CD14-positive monocyte (primary cell): ENCODE measurements at regions not wholly inside any gene's neighbourhood (a gene's known extent, or its start where the extent isn't known, plus 50 kb on each side); places are given as distances from the start of the nearest gene placed in this dataset.

ENCODE experiments used
- DNase-seq, 3 donors: peaks; one replicate each; pipeline ENCODE4 v3.0.0-alpha.2; 2011 to 2022
- H2AFZ ChIP-seq: 2 replicates; pipeline ENCODE4 v1.6.0; 2012; ENCODE audit warnings: mild to moderate bottlenecking, low read depth, low read length, inconsistent platforms; ENCODE audit not compliant: insufficient read depth, poor library complexity, severe bottlenecking
- H3K27ac ChIP-seq, 2 donors: 1 replicate in 1 of 2; 2 replicates in 1 of 2; pipeline ENCODE4 v1.5.1; 2012 to 2013; ENCODE audit warnings: low read length in 2 of 2, control low read depth in 1 of 2, inconsistent platforms in 1 of 2, low read depth in 1 of 2, mild to moderate bottlenecking in 1 of 2
- H3K27me3 ChIP-seq, 2 donors: one replicate each; pipeline versions ENCODE4 v1.6.0 to v1.6.1; 2011 to 2013; ENCODE audit warnings: low read length in 2 of 2; ENCODE audit not compliant: control insufficient read depth in 2 of 2, insufficient read depth in 2 of 2
- H3K36me3 ChIP-seq, 2 donors: replicated peaks in 1 of 2; 1 replicate in 1 of 2; 2 replicates in 1 of 2; pipeline versions ENCODE4 v1.5.1 to v1.6.1; 2012 to 2013; ENCODE audit warnings: low read length in 2 of 2, control low read depth in 1 of 2, inconsistent platforms in 1 of 2, mild to moderate bottlenecking in 1 of 2; ENCODE audit not compliant: insufficient read depth in 2 of 2, control insufficient read depth in 1 of 2
- H3K4me1 ChIP-seq, 2 donors: 1 replicate in 1 of 2; 2 replicates in 1 of 2; pipeline versions ENCODE4 v1.5.1 to v1.6.1; 2012 to 2013; ENCODE audit warnings: low read length in 2 of 2, control low read depth in 1 of 2, inconsistent platforms in 1 of 2, mild to moderate bottlenecking in 1 of 2, moderate library complexity in 1 of 2; ENCODE audit not compliant: insufficient read depth in 2 of 2, control insufficient read depth in 1 of 2
- H3K4me2 ChIP-seq: replicated peaks from 2 replicates; pipeline ENCODE3; 2012; ENCODE audit warnings: low read length, moderate library complexity, mild to moderate bottlenecking; ENCODE audit not compliant: poor library complexity, severe bottlenecking; ENCODE audit errors: extremely low read depth
- H3K4me3 ChIP-seq, 3 experiments: fragments of 200-600 bp in 1 of 3; sonication (generic) in 1 of 3; replicated peaks in 1 of 3; 1 replicate in 2 of 3; 2 replicates in 1 of 3; pipeline ENCODE4 v1.5.1; 2011 to 2013; ENCODE audit warnings: low read length in 3 of 3, mild to moderate bottlenecking in 3 of 3, control low read depth in 2 of 3, low read depth in 2 of 3, inconsistent platforms in 1 of 3, moderate library complexity in 1 of 3
- H3K79me2 ChIP-seq: 2 replicates; pipeline ENCODE4 v1.6.0; 2012; ENCODE audit warnings: mild to moderate bottlenecking, control low read depth, inconsistent platforms, low read length, moderate library complexity; ENCODE audit not compliant: insufficient read depth
- H3K9ac ChIP-seq: 2 replicates; pipeline ENCODE4 v1.6.0; 2017; ENCODE audit warnings: low read length, mild to moderate bottlenecking; ENCODE audit not compliant: insufficient read depth, poor library complexity, severe bottlenecking
- H3K9me3 ChIP-seq, 2 donors: replicated peaks in 1 of 2; 1 replicate in 1 of 2; 2 replicates in 1 of 2; pipeline versions ENCODE4 v1.5.1 to v1.6.1; 2012 to 2013; ENCODE audit warnings: low read length in 2 of 2, control low read depth in 1 of 2; ENCODE audit not compliant: control insufficient read depth in 1 of 2, insufficient read depth in 1 of 2
- H4K20me1 ChIP-seq: 2 replicates; pipeline ENCODE4 v1.6.0; 2012; ENCODE audit warnings: mild to moderate bottlenecking, low read length, control low read depth, moderate library complexity; ENCODE audit not compliant: insufficient read depth
- H3K27ac Mint-ChIP-seq, 7 donors: one replicate each; pipeline ENCODE4 v1.8.0; 2020; ENCODE audit warnings: mild to moderate bottlenecking in 7 of 7, mixed read lengths in 7 of 7, moderate library complexity in 6 of 7, inconsistent platforms in 2 of 7
- H3K27me3 Mint-ChIP-seq, 3 donors: one replicate each; pipeline ENCODE4 v1.8.0; 2021 to 2022; ENCODE audit warnings: low read depth in 3 of 3, mild to moderate bottlenecking in 3 of 3, mixed read lengths in 3 of 3, moderate library complexity in 3 of 3, inconsistent platforms in 1 of 3
- H3K36me3 Mint-ChIP-seq, 2 donors: one replicate each; pipeline ENCODE4 v1.8.0; 2020; ENCODE audit warnings: mixed read lengths in 2 of 2, inconsistent platforms in 1 of 2, mild to moderate bottlenecking in 1 of 2
- H3K4me1 Mint-ChIP-seq: one replicate; pipeline ENCODE4 v1.8.0; 2020; ENCODE audit warnings: mild to moderate bottlenecking, mixed read lengths
- H3K4me3 Mint-ChIP-seq, 2 donors: one replicate each; pipeline ENCODE4 v1.8.0; 2020; ENCODE audit warnings: mild to moderate bottlenecking in 2 of 2, mixed read lengths in 2 of 2, moderate library complexity in 1 of 2
- H3K9me3 Mint-ChIP-seq, 7 donors: one replicate each; pipeline ENCODE4 v1.8.0; 2020 to 2022; ENCODE audit warnings: mixed read lengths in 7 of 7, mild to moderate bottlenecking in 6 of 7, moderate library complexity in 6 of 7, inconsistent platforms in 2 of 7
- CTCF ChIP-seq: fragments of 200-600 bp; IDR thresholded peaks from one replicate; pipeline ENCODE4 v1.8.0; 2022; ENCODE audit warnings: antibody characterized with exemption, mild to moderate bottlenecking
- WGBS: methylation state at CpG from one replicate; pipeline ENCODE4 v1.1.5; 2013; ENCODE audit warnings: missing lambda C conversion rate; ENCODE audit not compliant: insufficient coverage; 5-methylcytosine and 5-hydroxymethylcytosine counted together
- intact Hi-C, 2 donors: fragments of 100-400 bp; cut with micrococcal nuclease; formaldehyde crosslinking; loops; one replicate each; pipeline versions ENCODE4 v1.15.0 to v1.15.1; 2023

GRCh38 chr9:31471010-31471409, 913.4 kb upstream of the ACO1 start:
- no peak for DNase-seq
- Mint-ChIP-seq H3K9me3 (peaks cover 0 to 9% (median 6%) of the 10 kb centered on the region in 7 donors), H3K4me3 (no peak overlapping the region), H3K27me3 (peaks cover 0 to 1% (median 0%) of the 10 kb centered on the region in 3 donors), H3K36me3 (no peaks in the 10 kb centered on the region), H3K4me1 (no peaks in the 10 kb centered on the region), H3K27ac (no peak overlapping the region)
- H4K20me1 ChIP-seq = no peaks in the 10 kb centered on the region
- 94% methylated on average over 7 of the region's 7 CpGs for WGBS
- intact Hi-C loops = no loop called here
- no peaks in the 10 kb centered on the region for H3K4me1 ChIP-seq
- H3K9ac ChIP-seq = no peak overlapping the region
- TF ChIP-seq CTCF = no peak
- H3K36me3 ChIP-seq = no peaks in the 10 kb centered on the region
- no peak overlapping the region for H3K27ac ChIP-seq
- peaks cover 0 to 2% of the 10 kb centered on the region in 2 donors for H3K9me3 ChIP-seq
- H3K4me2 ChIP-seq = no peak overlapping the region
- no peaks in the 10 kb centered on the region for H3K79me2 ChIP-seq
- H3K27me3 ChIP-seq = no peaks in the 10 kb centered on the region
- no peak overlapping the region for H2AFZ ChIP-seq
- no peak overlapping the region for H3K4me3 ChIP-seq

- H3K27ac Mint-ChIP-seq = no peak overlapping the region
- no peak overlapping the region for H3K4me3 Mint-ChIP-seq
- H3K36me3 ChIP-seq = no peaks in the 10 kb centered on the region
- no peak overlapping the region for H3K27ac ChIP-seq
- H3K4me2 ChIP-seq = no peak overlapping the region
- H4K20me1 ChIP-seq = no peaks in the 10 kb centered on the region
- no peaks in the 10 kb centered on the region for H3K27me3 ChIP-seq
- H2AFZ ChIP-seq = no peak overlapping the region
- no peak overlapping the region for H3K4me3 ChIP-seq
- intact Hi-C loops = no loop called here
- no peaks in the 10 kb centered on the region for H3K4me1 Mint-ChIP-seq
- H3K9me3 ChIP-seq = no peaks in the 10 kb centered on the region
- H3K9ac ChIP-seq = no peak overlapping the region
- H3K4me1 ChIP-seq = no peaks in the 10 kb centered on the region
- DNase-seq = no peak
- H3K79me2 ChIP-seq = no peaks in the 10 kb centered on the region
- no peak for TF ChIP-seq CTCF
- no peaks in the 10 kb centered on the region for H3K27me3 Mint-ChIP-seq
- no peaks in the 10 kb centered on the region for H3K36me3 Mint-ChIP-seq
- H3K9me3 Mint-ChIP-seq = peaks cover 0 to 2% (median 0%) of the 10 kb centered on the region in 7 donors
These were observed 897.8 kb upstream of the ACO1 start for GRCh38 chr9:31486630-31487029.
